GM18498 (cell line): ENCODE measurements at regions not wholly inside any gene's neighbourhood (a gene's known extent, or its start where the extent isn't known, plus 50 kb on each side); places are given as distances from the start of the nearest gene placed in this dataset.
"Not testable (repeated sequence)": the region's sequence is repeated elsewhere in the genome, so short reads cannot be mapped to it uniquely, and the experiment has no call there.

ENCODE experiments used
- ATAC-seq: cut with Tn5 transposase; IDR thresholded peaks from one replicate; pipeline ENCODE4 v1.9.1; 2021; ENCODE audit warnings: mild to moderate bottlenecking, moderate library complexity; ENCODE audit not compliant: unreplicated experiment

- no peak for ATAC-seq
Observed at GRCh38 chr19:29154163-29154562, 58.8 kb downstream of the UQCRFS1 start.

GRCh38 chr19:29145756-29146155 is 67.2 kb downstream of the UQCRFS1 start:
- ATAC-seq: no peak

GRCh38 chr19:29143183-29143582 is 69.8 kb downstream of the UQCRFS1 start:
- ATAC-seq: no peak

- ATAC-seq: no peak
Observed at GRCh38 chr19:29139227-29139626, 73.7 kb downstream of the UQCRFS1 start.

- not testable (repeated sequence) for ATAC-seq
Observed at GRCh38 chr19:29138206-29138605, 74.7 kb downstream of the UQCRFS1 start.

GRCh38 chr19:29131456-29131855 is 81.5 kb downstream of the UQCRFS1 start:
- no peak for ATAC-seq

GRCh38 chr19:29129148-29129547 is 83.8 kb downstream of the UQCRFS1 start:
- no peak for ATAC-seq

- no peak for ATAC-seq
Observed at GRCh38 chr19:29128203-29128602, 84.7 kb downstream of the UQCRFS1 start.

GRCh38 chr19:29122185-29122584 is 90.8 kb downstream of the UQCRFS1 start:
- no peak for ATAC-seq

- no peak for ATAC-seq
Observed at GRCh38 chr19:29121684-29122083, 91.3 kb downstream of the UQCRFS1 start.

- ATAC-seq: no peak
Observed at GRCh38 chr19:29120466-29120865, 92.5 kb downstream of the UQCRFS1 start.

- no peak for ATAC-seq
Observed at GRCh38 chr19:29119590-29119989, 93.4 kb downstream of the UQCRFS1 start.

- no peak for ATAC-seq
Observed at GRCh38 chr19:29118389-29118788, 94.6 kb downstream of the UQCRFS1 start.

GRCh38 chr19:29117926-29118325 is 95.0 kb downstream of the UQCRFS1 start:
- no peak for ATAC-seq

GRCh38 chr19:29115181-29115580 is 97.8 kb downstream of the UQCRFS1 start:
- ATAC-seq: no peak

GRCh38 chr19:29113838-29114237 is 99.1 kb downstream of the UQCRFS1 start:
- no peak for ATAC-seq

- ATAC-seq: no peak
Observed at GRCh38 chr19:29111576-29111975, 101.4 kb downstream of the UQCRFS1 start.

- ATAC-seq: no peak
Observed at GRCh38 chr19:29107831-29108230, 105.1 kb downstream of the UQCRFS1 start.

- ATAC-seq: no peak
Observed at GRCh38 chr19:29106346-29106885, 106.5 kb downstream of the UQCRFS1 start.

- ATAC-seq: no peak
Observed at GRCh38 chr19:29105629-29106292, 107.2 kb downstream of the UQCRFS1 start.

- no peak for ATAC-seq
Observed at GRCh38 chr19:29104605-29105241, 108.2 kb downstream of the UQCRFS1 start.

GRCh38 chr19:29098863-29099481 is 114.0 kb downstream of the UQCRFS1 start:
- no peak for ATAC-seq
